Brain microvascular endothelial cell (primary cell): ENCODE measurements at regions not wholly inside any gene's neighbourhood (a gene's known extent, or its start where the extent isn't known, plus 50 kb on each side); places are given as distances from the start of the nearest gene placed in this dataset.

Experiments
- DNase-seq: peaks from one replicate; pipeline ENCODE4 v3.0.0-alpha.2; 2020
- H3K27ac ChIP-seq: fragments of 250-450 bp; sonication (Bioruptor Pico); 2 replicates; pipeline ENCODE4 v1.5.1; 2020; ENCODE audit warnings: mild to moderate bottlenecking, moderate library complexity
- H3K27me3 ChIP-seq: fragments of 250-450 bp; sonication (Bioruptor Pico); replicated peaks from 2 replicates; pipeline ENCODE4 v1.5.1; 2020; ENCODE audit warnings: mild to moderate bottlenecking
- H3K36me3 ChIP-seq: fragments of 250-450 bp; sonication (Bioruptor Pico); replicated peaks from 2 replicates; pipeline ENCODE4 v1.5.1; 2020; ENCODE audit warnings: mild to moderate bottlenecking
- H3K4me3 ChIP-seq: 2 replicates; pipeline ENCODE4 v1.5.1; 2011; ENCODE audit warnings: low read depth, mild to moderate bottlenecking, control low read depth, low read length, moderate library complexity
- CTCF ChIP-seq: IDR thresholded peaks from 2 replicates; pipeline ENCODE4 v1.5.1; 2011; ENCODE audit warnings: low read depth, mild to moderate bottlenecking, moderate library complexity, low read length, control low read depth, inconsistent platforms; ENCODE audit errors: missing control alignments
- in situ Hi-C: cut with HindIII; loops from 2 replicates; pipeline ENCODE4 v1.10.0; 2017; ENCODE audit warnings: low sequenced_read_pairs, low pct_ligation_motif_present

- H3K27ac ChIP-seq, result no peak overlapping the region
- no peak for DNase-seq
- H3K27me3 ChIP-seq, result no peaks in the 10 kb centered on the region
- no peak for TF ChIP-seq CTCF
- H3K4me3 ChIP-seq, result no peak overlapping the region
- in situ Hi-C loops, result no loop called here
- H3K36me3 ChIP-seq, result no peaks in the 10 kb centered on the region
Observed at GRCh38 chr2:41878056-41878455, 169.8 kb upstream of the PKDCC start.

GRCh38 chr2:41878716-41879234 lies 169.0 kb upstream of the PKDCC start:
- Histone ChIP-seq H3K27me3 (no peaks in the 10 kb centered on the region), H3K27ac (no peak overlapping the region), H3K4me3 (no peak overlapping the region), H3K36me3 (no peaks in the 10 kb centered on the region)
- TF ChIP-seq CTCF, result no peak
- no peak for DNase-seq
- in situ Hi-C loops, result no loop called here

GRCh38 chr2:41879235-41879916 lies 168.4 kb upstream of the PKDCC start:
- TF ChIP-seq CTCF, result no peak
- in situ Hi-C loops, result no loop called here
- no peak for DNase-seq
- Histone ChIP-seq H3K4me3 (no peak overlapping the region), H3K27me3 (no peaks in the 10 kb centered on the region), H3K36me3 (no peaks in the 10 kb centered on the region), H3K27ac (no peak overlapping the region)

GRCh38 chr2:41880561-41881243 lies 167.1 kb upstream of the PKDCC start:
- in situ Hi-C loops, result no loop called here
- TF ChIP-seq CTCF, result no peak

GRCh38 chr2:41881249-41881648 lies 166.6 kb upstream of the PKDCC start:
- in situ Hi-C loops, result no loop called here
- Histone ChIP-seq H3K36me3 (no peaks in the 10 kb centered on the region), H3K27ac (no peak overlapping the region), H3K27me3 (no peaks in the 10 kb centered on the region), H3K4me3 (no peak overlapping the region)
- no peak for DNase-seq
- no peak for TF ChIP-seq CTCF

More at GRCh38 chr2:41880561-41881243, 167.1 kb upstream of the PKDCC start:
- Histone ChIP-seq H3K4me3 (no peak overlapping the region), H3K36me3 (no peaks in the 10 kb centered on the region), H3K27me3 (no peaks in the 10 kb centered on the region), H3K27ac (no peak overlapping the region)
- DNase-seq, result no peak
